ENCODE measurements at regions not wholly inside any gene's neighbourhood (a gene's known extent, or its start where the extent isn't known, plus 50 kb on each side); places are given as distances from the start of the nearest gene placed in this dataset.

DNA sequence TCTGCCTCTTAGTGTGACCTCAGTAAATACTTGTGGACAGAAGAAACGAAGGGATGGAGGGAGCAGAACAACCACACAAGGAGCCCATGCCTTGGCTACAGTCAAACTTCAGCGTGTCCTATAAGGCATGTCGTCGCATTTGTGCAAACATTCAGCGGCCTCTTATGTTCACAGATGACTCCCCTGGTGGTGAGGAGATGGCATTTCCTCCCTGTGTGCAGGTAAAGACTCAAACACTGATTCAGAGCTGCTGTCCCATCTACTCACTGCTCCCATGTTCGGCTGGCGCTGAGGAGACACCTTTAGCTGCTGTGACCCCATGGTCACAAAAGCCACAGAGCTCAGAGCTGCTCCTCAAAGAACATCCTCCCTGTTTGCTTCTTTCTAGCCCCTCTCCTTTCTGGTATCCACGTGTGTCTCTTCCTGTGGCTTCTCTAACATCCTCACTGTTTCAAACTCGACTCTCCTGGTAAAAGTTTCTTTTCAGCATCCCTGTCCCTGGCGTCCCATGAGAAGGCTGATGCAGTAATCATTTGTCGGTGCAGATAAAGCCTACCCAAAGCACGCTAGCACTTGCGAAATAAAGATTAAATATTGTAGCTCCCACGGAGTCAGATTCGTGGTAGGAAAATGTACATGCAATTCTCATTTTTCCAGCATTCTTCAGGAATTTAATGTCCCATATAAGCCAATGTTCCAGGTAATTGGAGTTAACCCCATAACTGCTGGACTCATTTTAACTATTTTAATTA, 124.9 kb upstream of the NEBL start:
- in situ Hi-C loops (cut with HindIII; ENCODE audit: low pct_unique_long_range_greater_than_20kb, low sequenced_read_pairs): no loop called here
- H3K4me3 ChIP-seq (ENCODE audit: low read depth in 2 of 2, low read length in 2 of 2): no peak overlapping the region
- intact Hi-C loops (cut with micrococcal nuclease; ENCODE audit: unreplicated experiment): no loop called here
- H3K4me1 ChIP-seq (ENCODE audit: control insufficient read depth, insufficient read depth, low read length): no peaks in the 10 kb centered on the region
- H3K27me3 ChIP-seq (ENCODE audit: control insufficient read depth, insufficient read depth, low read length): no peaks in the 10 kb centered on the region
- BruUV-seq (replicated peaks): no TSS peak
- no peaks in the 10 kb centered on the region for H3K36me3 ChIP-seq (ENCODE audit: control insufficient read depth, insufficient read depth, low read length)
- DNase-seq (ENCODE audit: low read depth, low spot score) (no peak), ATAC-seq (no peak)
- ChIA-PET POLR2A (interaction anchor here (0.6 kb wide), 1 partner anchor 681 kb away, joined by 3 read pairs; no protein-coding TSS in a partner anchor), CTCF (interaction anchor here (0.5 kb wide), 1 partner anchor 192 kb away, joined by 5 read pairs; no protein-coding TSS in a partner anchor)
- H3K9me3 ChIP-seq (ENCODE audit: control insufficient read depth, insufficient read depth, low read depth, low read length): no peaks in the 10 kb centered on the region
- TF ChIP-seq TCF7L2 (IDR thresholded peaks at IDR 0.05; ENCODE audit: low read depth, low read length) (no peak), CTCF (IDR thresholded peaks at IDR 0.05) (peak; percentile 27)
- TF ChIP-seq, protein P1, sequence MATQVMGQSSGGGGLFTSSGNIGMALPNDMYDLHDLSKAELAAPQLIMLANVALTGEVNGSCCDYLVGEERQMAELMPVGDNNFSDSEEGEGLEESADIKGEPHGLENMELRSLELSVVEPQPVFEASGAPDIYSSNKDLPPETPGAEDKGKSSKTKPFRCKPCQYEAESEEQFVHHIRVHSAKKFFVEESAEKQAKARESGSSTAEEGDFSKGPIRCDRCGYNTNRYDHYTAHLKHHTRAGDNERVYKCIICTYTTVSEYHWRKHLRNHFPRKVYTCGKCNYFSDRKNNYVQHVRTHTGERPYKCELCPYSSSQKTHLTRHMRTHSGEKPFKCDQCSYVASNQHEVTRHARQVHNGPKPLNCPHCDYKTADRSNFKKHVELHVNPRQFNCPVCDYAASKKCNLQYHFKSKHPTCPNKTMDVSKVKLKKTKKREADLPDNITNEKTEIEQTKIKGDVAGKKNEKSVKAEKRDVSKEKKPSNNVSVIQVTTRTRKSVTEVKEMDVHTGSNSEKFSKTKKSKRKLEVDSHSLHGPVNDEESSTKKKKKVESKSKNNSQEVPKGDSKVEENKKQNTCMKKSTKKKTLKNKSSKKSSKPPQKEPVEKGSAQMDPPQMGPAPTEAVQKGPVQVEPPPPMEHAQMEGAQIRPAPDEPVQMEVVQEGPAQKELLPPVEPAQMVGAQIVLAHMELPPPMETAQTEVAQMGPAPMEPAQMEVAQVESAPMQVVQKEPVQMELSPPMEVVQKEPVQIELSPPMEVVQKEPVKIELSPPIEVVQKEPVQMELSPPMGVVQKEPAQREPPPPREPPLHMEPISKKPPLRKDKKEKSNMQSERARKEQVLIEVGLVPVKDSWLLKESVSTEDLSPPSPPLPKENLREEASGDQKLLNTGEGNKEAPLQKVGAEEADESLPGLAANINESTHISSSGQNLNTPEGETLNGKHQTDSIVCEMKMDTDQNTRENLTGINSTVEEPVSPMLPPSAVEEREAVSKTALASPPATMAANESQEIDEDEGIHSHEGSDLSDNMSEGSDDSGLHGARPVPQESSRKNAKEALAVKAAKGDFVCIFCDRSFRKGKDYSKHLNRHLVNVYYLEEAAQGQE (IDR thresholded peaks at IDR 0.05; ENCODE audit: insufficient read depth in 1 of 2, low read depth in 2 of 2, low read length in 1 of 2): no peak
- no peak overlapping the region for H3K27ac ChIP-seq (ENCODE audit: low read length)

DNA sequence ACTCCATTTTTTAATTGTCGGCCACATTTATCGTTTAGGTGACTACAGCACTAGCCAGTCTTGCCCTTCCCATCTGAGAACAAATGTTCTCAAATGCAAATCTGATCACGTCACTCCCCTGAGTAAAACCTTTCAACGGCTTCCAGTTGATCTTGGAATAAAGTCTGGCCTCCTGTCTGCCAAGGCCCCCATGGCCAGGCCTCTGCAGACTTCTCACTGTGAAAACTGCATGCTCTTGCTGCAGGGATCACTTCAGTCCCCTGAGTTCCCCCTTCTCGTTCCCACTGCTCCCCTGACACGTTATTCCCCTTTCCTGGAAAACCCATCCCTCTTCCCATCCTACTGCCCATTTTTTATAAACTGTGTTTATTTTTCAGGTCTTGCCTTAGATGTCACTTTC, 124.1 kb upstream of the NEBL start:
- ChIA-PET POLR2A (no interaction called here), CTCF (no interaction called here)
- DNase-seq (ENCODE audit: low read depth, low spot score): no peak
- BruUV-seq (replicated peaks): no TSS peak
- H3K9me3 ChIP-seq (ENCODE audit: control insufficient read depth, insufficient read depth, low read depth, low read length): no peaks in the 10 kb centered on the region
- no peaks in the 10 kb centered on the region for H3K27me3 ChIP-seq (ENCODE audit: control insufficient read depth, insufficient read depth, low read length)
- intact Hi-C loops (cut with micrococcal nuclease; ENCODE audit: unreplicated experiment) (no loop called here), in situ Hi-C loops (cut with HindIII; ENCODE audit: low pct_unique_long_range_greater_than_20kb, low sequenced_read_pairs) (no loop called here)
- no peaks in the 10 kb centered on the region for H3K4me1 ChIP-seq (ENCODE audit: control insufficient read depth, insufficient read depth, low read length)
- no peak overlapping the region for H3K27ac ChIP-seq (ENCODE audit: low read length)
- H3K36me3 ChIP-seq (ENCODE audit: control insufficient read depth, insufficient read depth, low read length): no peaks in the 10 kb centered on the region
- no peak for ATAC-seq
- TF ChIP-seq, protein P1 (IDR thresholded peaks at IDR 0.05; ENCODE audit: insufficient read depth in 1 of 2, low read depth in 2 of 2, low read length in 1 of 2): no peak
- TF ChIP-seq SIN3A (IDR thresholded peaks at IDR 0.05; ENCODE audit: borderline replicate concordance, insufficient read depth, low read depth, low read length) (no peak), CTCF (IDR thresholded peaks at IDR 0.05) (no peak), TCF7L2 (IDR thresholded peaks at IDR 0.05; ENCODE audit: low read depth, low read length) (no peak), POLR2AphosphoS5 (IDR thresholded peaks at IDR 0.05; ENCODE audit: low read depth, low read length) (no peak)
- H3K4me3 ChIP-seq (ENCODE audit: low read depth in 2 of 2, low read length in 2 of 2): no peak overlapping the region
